SU-DHL-6 (cell line): ENCODE measurements at regions not wholly inside any gene's neighbourhood (a gene's known extent, or its start where the extent isn't known, plus 50 kb on each side); places are given as distances from the start of the nearest gene placed in this dataset.

Experiments used
- H2AFZ ChIP-seq: fragments of 200-600 bp; sonication (generic); 2 replicates; pipeline ENCODE4 v1.6.1; 2014; ENCODE audit warnings: low read depth, mild to moderate bottlenecking, moderate library complexity, mixed read lengths, antibody characterized with exemption, low read length; ENCODE audit not compliant: severe bottlenecking
- H3F3A ChIP-seq: fragments of 200-600 bp; shearing (Covaris generic); 2 replicates; pipeline ENCODE4 v1.6.0; 2016; ENCODE audit warnings: antibody characterized with exemption, mild to moderate bottlenecking; ENCODE audit not compliant: insufficient read depth
- H3K27ac ChIP-seq: fragments of 200-600 bp; sonication (generic); 2 replicates; pipeline ENCODE4 v1.5.1; 2016; ENCODE audit warnings: low read depth, mild to moderate bottlenecking, low read length, moderate library complexity, mixed read lengths
- H3K27me3 ChIP-seq: fragments of 200-600 bp; sonication (generic), shearing (Covaris generic); 2 replicates; pipeline ENCODE4 v1.6.0; 2014; ENCODE audit warnings: mild to moderate bottlenecking, low read length
- H3K36me3 ChIP-seq: fragments of 200-600 bp; sonication (generic); 2 replicates; pipeline ENCODE4 v1.6.1; 2014; ENCODE audit warnings: mild to moderate bottlenecking, low read length, mixed read lengths
- H3K4me2 ChIP-seq: fragments of 300-600, 200-600 bp; shearing (Covaris generic), sonication (generic); 2 replicates; pipeline ENCODE4 v1.6.0; 2014; ENCODE audit warnings: low read length, low read depth, mild to moderate bottlenecking; ENCODE audit not compliant: poor library complexity, severe bottlenecking
- H3K4me3 ChIP-seq: fragments of 200-600 bp; sonication (generic); 2 replicates; pipeline ENCODE4 v1.5.1; 2014; ENCODE audit warnings: antibody characterized with exemption, low read length, mild to moderate bottlenecking, mixed read lengths; ENCODE audit not compliant: insufficient read depth, poor library complexity, severe bottlenecking
- H3K79me2 ChIP-seq: fragments of 200-600 bp; sonication (generic); 2 replicates; pipeline ENCODE4 v1.6.1; 2014; ENCODE audit warnings: mild to moderate bottlenecking, low read length, moderate library complexity; ENCODE audit not compliant: insufficient read depth
- H3K9ac ChIP-seq: fragments of 200-600 bp; sonication (generic); 2 replicates; pipeline ENCODE4 v1.7.0; 2014; ENCODE audit warnings: mild to moderate bottlenecking, low read length
- H3K9me2 ChIP-seq: fragments of 200-600 bp; sonication (generic); replicated peaks from 2 replicates; pipeline ENCODE4 v1.6.1; 2014; ENCODE audit warnings: low read length; ENCODE audit not compliant: insufficient read depth
- H3K9me3 ChIP-seq: fragments of 200-600 bp; sonication (generic); 2 replicates; pipeline ENCODE4 v1.6.1; 2014; ENCODE audit warnings: low read length, mixed read lengths; ENCODE audit not compliant: insufficient read depth
- H4K20me1 ChIP-seq: fragments of 200-600 bp; sonication (generic); 2 replicates; pipeline ENCODE4 v1.6.1; 2014; ENCODE audit warnings: low read depth, mild to moderate bottlenecking, antibody characterized with exemption, low read length, moderate library complexity, mixed read lengths
- CTCF ChIP-seq: fragments of 200-600 bp; sonication (generic); IDR thresholded peaks from one replicate; pipeline ENCODE4 v1.5.1; 2017; ENCODE audit warnings: antibody characterized with exemption, mild to moderate bottlenecking, low read length, moderate library complexity; ENCODE audit not compliant: insufficient read depth, poor library complexity, severe bottlenecking
- EZH2phosphoT487 ChIP-seq: fragments of 200-600 bp; sonication (generic), shearing (Covaris generic); conservative IDR thresholded peaks from 2 replicates; pipeline ENCODE4 v1.6.1; 2018; ENCODE audit warnings: mild to moderate bottlenecking, antibody characterized with exemption, low read length, moderate library complexity, mixed read lengths

GRCh38 chr4:133402616-133403015 lies 253.5 kb downstream of the PCDH10 start:
- no peak overlapping the region for H3K4me3 ChIP-seq
- no peaks in the 10 kb centered on the region for H3K36me3 ChIP-seq
- no peaks in the 10 kb centered on the region for H3K9me3 ChIP-seq
- H3K4me2 ChIP-seq = no peak overlapping the region
- no peaks in the 10 kb centered on the region for H4K20me1 ChIP-seq
- no peaks in the 10 kb centered on the region for H3K9me2 ChIP-seq
- no peak overlapping the region for H2AFZ ChIP-seq
- H3F3A ChIP-seq = no peaks in the 10 kb centered on the region
- H3K9ac ChIP-seq = no peak overlapping the region
- no peaks in the 10 kb centered on the region for H3K27me3 ChIP-seq
- H3K27ac ChIP-seq = no peak overlapping the region
- H3K79me2 ChIP-seq = no peaks in the 10 kb centered on the region
- no peak for TF ChIP-seq CTCF
- no peak for TF ChIP-seq EZH2phosphoT487

- Histone ChIP-seq H4K20me1 (no peaks in the 10 kb centered on the region), H3K36me3 (no peaks in the 10 kb centered on the region), H3F3A (no peaks in the 10 kb centered on the region), H3K9ac (no peak overlapping the region), H3K9me3 (no peaks in the 10 kb centered on the region), H3K79me2 (no peaks in the 10 kb centered on the region), H2AFZ (no peak overlapping the region), H3K27me3 (no peaks in the 10 kb centered on the region), H3K4me2 (no peak overlapping the region), H3K4me3 (no peak overlapping the region), H3K27ac (no peak overlapping the region), H3K9me2 (no peaks in the 10 kb centered on the region)
- TF ChIP-seq CTCF (no peak), EZH2phosphoT487 (no peak)
Observed at GRCh38 chr4:133394971-133395627, 246.0 kb downstream of the PCDH10 start.

GRCh38 chr4:133390198-133390855 lies 241.2 kb downstream of the PCDH10 start:
- Histone ChIP-seq H3K27me3 (no peaks in the 10 kb centered on the region), H3K4me2 (no peak overlapping the region), H3K36me3 (no peaks in the 10 kb centered on the region), H2AFZ (no peak overlapping the region), H3K4me3 (no peak overlapping the region), H3K9me3 (no peaks in the 10 kb centered on the region), H3K9ac (no peak overlapping the region), H4K20me1 (no peaks in the 10 kb centered on the region), H3K9me2 (no peaks in the 10 kb centered on the region), H3K79me2 (no peaks in the 10 kb centered on the region), H3F3A (no peaks in the 10 kb centered on the region), H3K27ac (no peak overlapping the region)
- TF ChIP-seq CTCF = no peak
- no peak for TF ChIP-seq EZH2phosphoT487
